ENCODE measurements at regions not wholly inside any gene's neighbourhood (a gene's known extent, or its start where the extent isn't known, plus 50 kb on each side); places are given as distances from the start of the nearest gene placed in this dataset.

DNA sequence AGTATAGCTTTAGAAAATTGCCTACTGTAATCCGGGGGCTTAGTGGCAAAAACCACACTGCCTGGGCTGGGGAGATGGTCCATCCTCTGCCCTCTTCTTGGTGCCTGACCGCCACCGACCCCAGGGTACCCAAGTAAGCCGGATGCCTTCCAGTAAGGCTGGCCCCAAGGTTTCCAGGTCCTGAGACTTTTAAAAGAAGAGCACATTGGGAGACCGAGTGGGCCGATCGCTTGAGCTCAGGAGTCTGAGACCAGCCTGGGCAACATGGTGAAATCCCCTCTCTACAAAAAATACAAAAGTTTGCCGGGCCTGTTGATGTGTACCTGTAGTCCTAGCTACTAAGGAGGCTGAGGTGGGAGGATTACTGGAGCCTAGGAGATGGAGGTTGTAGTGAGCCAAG, 406.7 kb upstream of the IRX4 start:
- TF ChIP-seq FOSL1 (IDR thresholded peaks at IDR 0.05; ENCODE audit: insufficient read depth, low read depth, low read length) (no peak), KDM4A (IDR thresholded peaks at IDR 0.05; ENCODE audit: low read depth, low read length, severe bottlenecking) (no peak), RAD21 (IDR thresholded peaks at IDR 0.05 in 1 of 2, conservative IDR thresholded peaks at IDR 0.05 in 1 of 2; ENCODE audit: low read depth in 2 of 2, low read length in 2 of 2) (no peak), TAF1 (IDR thresholded peaks at IDR 0.05; ENCODE audit: low read depth, low read length) (no peak), JUN (IDR thresholded peaks at IDR 0.05; ENCODE audit: low read depth, low read length) (no peak), RXRA (IDR thresholded peaks at IDR 0.05; ENCODE audit: insufficient read depth, low read depth, low read length) (no peak), SIN3A (conservative IDR thresholded peaks at IDR 0.05 in 1 of 2, IDR thresholded peaks at IDR 0.05 in 1 of 2; ENCODE audit: low read depth in 1 of 2, low read length in 2 of 2) (no peak), CBX5 (IDR thresholded peaks at IDR 0.05; ENCODE audit: low read depth, low read length) (no peak), SIRT6 (IDR thresholded peaks at IDR 0.05; ENCODE audit: low read length) (no peak), SAP30 (IDR thresholded peaks at IDR 0.05; ENCODE audit: insufficient read depth, insufficient replicate concordance, low read length) (no peak), CBX8 (IDR thresholded peaks at IDR 0.05; ENCODE audit: borderline replicate concordance, low read depth, low read length) (no peak)
- TF ChIP-seq, protein P1, sequence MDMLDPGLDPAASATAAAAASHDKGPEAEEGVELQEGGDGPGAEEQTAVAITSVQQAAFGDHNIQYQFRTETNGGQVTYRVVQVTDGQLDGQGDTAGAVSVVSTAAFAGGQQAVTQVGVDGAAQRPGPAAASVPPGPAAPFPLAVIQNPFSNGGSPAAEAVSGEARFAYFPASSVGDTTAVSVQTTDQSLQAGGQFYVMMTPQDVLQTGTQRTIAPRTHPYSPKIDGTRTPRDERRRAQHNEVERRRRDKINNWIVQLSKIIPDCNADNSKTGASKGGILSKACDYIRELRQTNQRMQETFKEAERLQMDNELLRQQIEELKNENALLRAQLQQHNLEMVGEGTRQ (IDR thresholded peaks at IDR 0.05; ENCODE audit: low read length): no peak
- no peak overlapping the region for H2BK12ac ChIP-seq (ENCODE audit: low read depth, low read length)
- H2BK5ac ChIP-seq (ENCODE audit: low read depth, low read length): no peak overlapping the region
- ChIA-PET POLR2A (ENCODE audit: partially characterized antibody) (no interaction called here), CTCF (ENCODE audit: partially characterized antibody) (interaction anchor here (0.7 to 1.0 kb wide), 2 partner anchors 119 to 610 kb away, joined by 3 to 4 read pairs; no protein-coding TSS in a partner anchor)
- no peak overlapping the region for H3K18ac ChIP-seq (ENCODE audit: extremely low read depth, low read length)
- no peak overlapping the region for H2BK20ac ChIP-seq (ENCODE audit: low read length)
- H3K4me2 ChIP-seq (ENCODE audit: insufficient read depth in 1 of 2, low read depth in 2 of 2, low read length in 2 of 2): no peak overlapping the region
- no peak overlapping the region for H2AFZ ChIP-seq (ENCODE audit: low read length)
- no peak overlapping the region for H4K5ac ChIP-seq (ENCODE audit: insufficient read length, low read depth, low read length)
- H3K4ac ChIP-seq (replicated peaks; ENCODE audit: insufficient read length, low read depth, low read length): no peak overlapping the region
- DNase-seq (ENCODE audit: low read depth in 1 of 2, low spot score in 2 of 2) (no peak), FAIRE-seq (no peak)
- H4K20me1 ChIP-seq (replicated peaks in 1 of 2; ENCODE audit: control insufficient read depth in 1 of 2, insufficient read depth in 2 of 2, low read length in 2 of 2): no peaks in the 10 kb centered on the region
- no peaks in the 10 kb centered on the region; the same call in 1 of the 2 replicates for H3K23me2 ChIP-seq (ENCODE audit: low read depth, low read length)
- H3K9ac ChIP-seq (replicated peaks in 1 of 4; ENCODE audit: extremely low read depth in 1 of 4, low read depth in 3 of 4, low read length in 3 of 4): no peak overlapping the region
- H3K23ac ChIP-seq (ENCODE audit: insufficient read length): no peak overlapping the region
- no peaks in the 10 kb centered on the region for H3K27me3 ChIP-seq (replicated peaks in 1 of 4; ENCODE audit: control insufficient read depth in 3 of 4, extremely low read depth in 1 of 4, insufficient read depth in 3 of 4, low read length in 3 of 4)
- H3K27ac ChIP-seq (ENCODE audit: low read depth, low read length): no peak overlapping the region
- peaks cover 0 to 4% of the 10 kb centered on the region in 2 experiments; a peak in 2 of 4 replicates for H3K9me3 ChIP-seq (ENCODE audit: insufficient read depth in 2 of 2, low read depth in 1 of 2, low read length in 1 of 2)
- H2BK15ac ChIP-seq (ENCODE audit: low read length): no peak overlapping the region
- no peak overlapping the region for H4K8ac ChIP-seq (ENCODE audit: extremely low read depth, insufficient read depth, low read length)
- H3K4me3 ChIP-seq (ENCODE audit: extremely low read depth in 1 of 4, insufficient read depth in 2 of 4, low read depth in 3 of 4, low read length in 4 of 4): no peak overlapping the region
- H3K79me1 ChIP-seq (ENCODE audit: low read depth, low read length): no peaks in the 10 kb centered on the region
- H3K4me1 ChIP-seq (replicated peaks in 1 of 4; ENCODE audit: control insufficient read depth in 3 of 4, insufficient read depth in 4 of 4, low read length in 3 of 4): no peaks in the 10 kb centered on the region
- H3K79me2 ChIP-seq (ENCODE audit: control insufficient read depth in 1 of 2, insufficient read depth in 2 of 2, low read length in 2 of 2): no peaks in the 10 kb centered on the region
- no peak overlapping the region for H4K91ac ChIP-seq (replicated peaks; ENCODE audit: insufficient read length, low read length)
- no peak overlapping the region for H3K14ac ChIP-seq (ENCODE audit: insufficient read length)
- 93% methylated on average over 8 of the region's 8 CpGs; no CpG with 5 or more reads in 1 of the 2 experiments for whole genome bisulfite sequencing, 2 experiments (ENCODE audit: extremely low coverage in 1 of 2, insufficient coverage in 1 of 2, insufficient read length in 1 of 2, insufficient replicate concordance in 2 of 2, low coverage in 1 of 2, low lambda C conversion rate in 2 of 2, missing lambda C conversion rate in 1 of 2)
- no peak overlapping the region for H3K56ac ChIP-seq (replicated peaks; ENCODE audit: insufficient read length, low read depth, low read length)
- no peak overlapping the region for H2AK5ac ChIP-seq (ENCODE audit: low read depth, low read length)
- H2BK120ac ChIP-seq (replicated peaks; ENCODE audit: low read depth, low read length): no peak overlapping the region
- no peaks in the 10 kb centered on the region for H3K36me3 ChIP-seq (ENCODE audit: control insufficient read depth in 2 of 4, insufficient read depth in 4 of 4, low read length in 3 of 4)

All from H1 (cell line).